OCI-LY3 (cell line): ENCODE measurements at regions not wholly inside any gene's neighbourhood (a gene's known extent, or its start where the extent isn't known, plus 50 kb on each side); places are given as distances from the start of the nearest gene placed in this dataset.
"Not testable (repeated sequence)": the region's sequence is repeated elsewhere in the genome, so short reads cannot be mapped to it uniquely, and the experiment has no call there.

ENCODE experiments used
- EZH2phosphoT487 ChIP-seq: fragments of 200-600 bp; shearing (Covaris generic); IDR thresholded peaks from 2 replicates; pipeline ENCODE4 v1.6.1; 2018; ENCODE audit warnings: antibody characterized with exemption, mixed run types, low read depth
- TF ChIP-seq, protein P1 (sequence below): fragments of 200-600, 300-600 bp; sonication (generic); IDR thresholded peaks from 2 replicates; pipeline ENCODE4 v1.5.1; 2014; ENCODE audit warnings: antibody characterized with exemption, low read length, low read depth

DNA sequence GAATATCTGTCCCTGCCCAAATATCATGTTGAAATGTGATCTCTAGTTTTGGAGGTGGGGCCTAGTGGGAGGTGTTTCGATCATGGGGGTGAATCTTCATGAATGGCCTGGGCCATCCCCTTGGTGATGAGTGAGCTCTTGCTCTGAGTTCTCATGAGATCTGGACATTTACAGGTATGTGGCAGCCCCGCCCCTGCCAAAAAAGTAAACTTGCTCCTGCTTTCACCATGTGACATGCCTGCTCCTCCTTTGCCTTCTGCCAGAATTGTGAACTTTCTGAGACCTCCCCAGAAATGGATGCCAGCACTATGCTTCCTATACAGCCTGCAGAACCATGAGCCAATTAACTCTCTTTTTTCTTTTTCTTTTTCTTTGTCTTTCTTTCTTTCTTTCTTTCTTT is 229.3 kb downstream of the POTEG start:
- not testable (repeated sequence) for TF ChIP-seq EZH2phosphoT487
- TF ChIP-seq, protein P1, sequence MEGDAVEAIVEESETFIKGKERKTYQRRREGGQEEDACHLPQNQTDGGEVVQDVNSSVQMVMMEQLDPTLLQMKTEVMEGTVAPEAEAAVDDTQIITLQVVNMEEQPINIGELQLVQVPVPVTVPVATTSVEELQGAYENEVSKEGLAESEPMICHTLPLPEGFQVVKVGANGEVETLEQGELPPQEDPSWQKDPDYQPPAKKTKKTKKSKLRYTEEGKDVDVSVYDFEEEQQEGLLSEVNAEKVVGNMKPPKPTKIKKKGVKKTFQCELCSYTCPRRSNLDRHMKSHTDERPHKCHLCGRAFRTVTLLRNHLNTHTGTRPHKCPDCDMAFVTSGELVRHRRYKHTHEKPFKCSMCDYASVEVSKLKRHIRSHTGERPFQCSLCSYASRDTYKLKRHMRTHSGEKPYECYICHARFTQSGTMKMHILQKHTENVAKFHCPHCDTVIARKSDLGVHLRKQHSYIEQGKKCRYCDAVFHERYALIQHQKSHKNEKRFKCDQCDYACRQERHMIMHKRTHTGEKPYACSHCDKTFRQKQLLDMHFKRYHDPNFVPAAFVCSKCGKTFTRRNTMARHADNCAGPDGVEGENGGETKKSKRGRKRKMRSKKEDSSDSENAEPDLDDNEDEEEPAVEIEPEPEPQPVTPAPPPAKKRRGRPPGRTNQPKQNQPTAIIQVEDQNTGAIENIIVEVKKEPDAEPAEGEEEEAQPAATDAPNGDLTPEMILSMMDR = not testable (repeated sequence)
